Neural cell (in vitro differentiated cells): ENCODE measurements at regions not wholly inside any gene's neighbourhood (a gene's known extent, or its start where the extent isn't known, plus 50 kb on each side); places are given as distances from the start of the nearest gene placed in this dataset.

ENCODE experiments used
- H2AFZ ChIP-seq: fragments of 200-600, 300-800 bp; sonication (generic), shearing (Covaris generic); 2 replicates; pipeline ENCODE4 v1.6.0; 2014; ENCODE audit warnings: low read depth, mild to moderate bottlenecking, antibody characterized with exemption, low read length, moderate library complexity
- H3F3A ChIP-seq: fragments of 200-600 bp; shearing (Covaris generic); 2 replicates; pipeline ENCODE4 v1.6.1; 2016; ENCODE audit warnings: mild to moderate bottlenecking, moderate library complexity, mixed read lengths, antibody characterized with exemption, low read length; ENCODE audit not compliant: insufficient read depth, poor library complexity, severe bottlenecking
- H3K27ac ChIP-seq: fragments of 200-600, 300-800 bp; sonication (generic), shearing (Covaris generic); 2 replicates; pipeline ENCODE4 v1.5.1; 2014; ENCODE audit warnings: mild to moderate bottlenecking, low read length, moderate library complexity
- H3K27me3 ChIP-seq: fragments of 300-800, 200-600 bp; sonication (generic), shearing (Covaris generic); 2 replicates; pipeline ENCODE4 v1.6.0; 2014; ENCODE audit warnings: mild to moderate bottlenecking, low read depth, low read length, moderate library complexity; ENCODE audit not compliant: insufficient read depth
- H3K36me3 ChIP-seq: fragments of 300-800, 200-600 bp; sonication (generic), shearing (Covaris generic); 2 replicates; pipeline ENCODE4 v1.5.1; 2014; ENCODE audit warnings: mild to moderate bottlenecking, antibody characterized with exemption, low read length, moderate library complexity; ENCODE audit not compliant: insufficient read depth
- H3K4me2 ChIP-seq: fragments of 300-800, 200-600 bp; sonication (generic), shearing (Covaris generic); 2 replicates; pipeline ENCODE4 v1.6.0; 2014; ENCODE audit warnings: mild to moderate bottlenecking, low read length
- H3K4me3 ChIP-seq: fragments of 300-800, 200-600 bp; sonication (generic), shearing (Covaris generic); 2 replicates; pipeline ENCODE4 v1.5.1; 2014; ENCODE audit warnings: mild to moderate bottlenecking, low read length, moderate library complexity
- H3K79me2 ChIP-seq: fragments of 200-600 bp; shearing (Covaris generic); replicated peaks from 2 replicates; pipeline ENCODE4 v1.6.0; 2014; ENCODE audit warnings: mild to moderate bottlenecking, low read length, moderate library complexity; ENCODE audit not compliant: insufficient read depth
- H3K9ac ChIP-seq: fragments of 300-800, 200-600 bp; sonication (generic), shearing (Covaris generic); 2 replicates; pipeline ENCODE4 v1.6.1; 2016; ENCODE audit warnings: mild to moderate bottlenecking, low read length, mixed read lengths
- H3K9me2 ChIP-seq: fragments of 200-600 bp; shearing (Covaris generic); 2 replicates; pipeline ENCODE4 v1.6.1; 2016; ENCODE audit warnings: mild to moderate bottlenecking, low read length, mixed read lengths; ENCODE audit not compliant: insufficient read depth
- H3K9me3 ChIP-seq: fragments of 200-600, 300-800 bp; sonication (generic), shearing (Covaris generic); 2 replicates; pipeline ENCODE4 v1.6.1; 2016; ENCODE audit warnings: mild to moderate bottlenecking, mixed run types, low read length, moderate library complexity, mixed read lengths
- H4K20me1 ChIP-seq: fragments of 200-600 bp; shearing (Covaris generic); 2 replicates; pipeline ENCODE4 v1.6.1; 2016; ENCODE audit warnings: mild to moderate bottlenecking, mixed run types; ENCODE audit not compliant: insufficient read depth
- EP300 ChIP-seq: fragments of 450-650 bp; conservative IDR thresholded peaks from 2 replicates; pipeline ENCODE4 v1.6.1; 2014; ENCODE audit warnings: antibody characterized with exemption, mild to moderate bottlenecking, moderate library complexity; ENCODE audit not compliant: poor library complexity, severe bottlenecking
- EZH2 ChIP-seq: fragments of 200-600, 300-800 bp; shearing (Covaris generic), sonication (generic); IDR thresholded peaks from 2 replicates; pipeline ENCODE4 v1.6.1; 2014; ENCODE audit warnings: antibody characterized with exemption, low read length, borderline replicate concordance, mild to moderate bottlenecking; ENCODE audit not compliant: insufficient read depth, poor library complexity, severe bottlenecking
- MXI1 ChIP-seq: fragments of 450-650 bp; conservative IDR thresholded peaks from 2 replicates; pipeline ENCODE4 v1.6.1; 2014; ENCODE audit warnings: antibody characterized with exemption, mild to moderate bottlenecking; ENCODE audit not compliant: poor library complexity, severe bottlenecking
- POLR2AphosphoS5 ChIP-seq: IDR thresholded peaks from 2 replicates; pipeline ENCODE4 v1.6.1; 2012
- RAD21 ChIP-seq: fragments of 450-650 bp; conservative IDR thresholded peaks from 2 replicates; pipeline ENCODE4 v1.6.1; 2014; ENCODE audit warnings: antibody characterized with exemption, mild to moderate bottlenecking, moderate library complexity
- REST ChIP-seq: IDR thresholded peaks from 2 replicates; pipeline ENCODE4 v1.6.1; 2012; ENCODE audit warnings: borderline replicate concordance
- SMC3 ChIP-seq: fragments of 450-650 bp; conservative IDR thresholded peaks from 2 replicates; pipeline ENCODE4 v1.6.1; 2014; ENCODE audit warnings: antibody characterized with exemption, mild to moderate bottlenecking, moderate library complexity; ENCODE audit not compliant: poor library complexity
- TAF1 ChIP-seq: IDR thresholded peaks from 2 replicates; pipeline ENCODE4 v1.6.1; 2012; ENCODE audit warnings: low read depth
- TF ChIP-seq, protein P1 (sequence below): fragments of 450-650 bp; IDR thresholded peaks from 2 replicates; pipeline ENCODE4 v1.5.1; 2014; ENCODE audit warnings: antibody characterized with exemption, mild to moderate bottlenecking, moderate library complexity; ENCODE audit not compliant: poor library complexity, severe bottlenecking

DNA sequence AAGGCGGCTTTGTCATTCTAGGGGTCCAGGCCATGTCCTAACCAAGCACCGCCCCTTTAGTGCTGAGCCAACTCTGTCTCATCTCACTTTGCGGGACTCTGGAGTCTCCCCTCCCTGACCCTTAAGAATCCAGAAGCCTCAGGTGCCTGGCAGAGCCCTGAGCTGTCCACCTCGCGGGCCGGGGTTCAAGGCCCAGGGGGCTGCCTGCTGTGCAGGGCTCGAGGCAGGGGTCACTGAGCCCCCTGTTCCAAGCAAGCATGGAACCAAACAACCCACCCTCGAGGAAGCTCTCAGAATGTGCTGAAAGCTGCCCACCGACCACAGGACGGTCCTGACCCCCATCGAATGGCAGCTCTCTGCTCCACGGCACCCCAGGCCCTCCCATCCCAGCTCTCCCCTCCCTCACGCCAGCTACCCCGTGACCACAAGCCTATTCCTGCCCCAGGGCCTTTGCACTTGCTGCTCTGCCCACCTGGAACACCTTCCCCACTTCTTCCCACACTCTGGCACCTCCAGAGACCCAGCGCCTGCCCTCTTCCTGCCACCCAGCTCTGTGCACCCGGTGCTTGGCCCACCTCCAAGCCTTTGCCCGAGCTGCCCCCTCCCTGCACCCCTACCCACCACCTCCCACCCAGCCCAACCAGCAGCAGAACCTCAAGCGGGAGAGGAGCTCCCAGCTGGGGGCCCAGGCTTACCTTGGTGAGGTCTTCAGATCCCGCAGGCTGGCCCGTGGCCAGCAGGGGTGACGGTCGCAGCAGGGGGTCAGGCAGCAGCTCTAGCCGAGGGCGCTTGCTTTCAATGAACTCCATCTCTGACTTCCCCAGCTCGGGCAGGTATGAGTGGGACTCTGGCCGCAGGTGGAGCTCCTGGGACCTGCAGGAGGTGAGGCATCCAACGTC lies 84.3 kb downstream of the NCOR2 start:
- no peak overlapping the region for H3K4me2 ChIP-seq
- no peaks in the 10 kb centered on the region for H3K9me2 ChIP-seq
- no peak overlapping the region for H3K27ac ChIP-seq
- H3K9ac ChIP-seq: no peak overlapping the region
- H3K27me3 ChIP-seq: no peaks in the 10 kb centered on the region
- no peaks in the 10 kb centered on the region for H4K20me1 ChIP-seq
- H3K36me3 ChIP-seq: no peaks in the 10 kb centered on the region
- H3F3A ChIP-seq: no peaks in the 10 kb centered on the region
- no peaks in the 10 kb centered on the region for H3K79me2 ChIP-seq
- no peak overlapping the region for H2AFZ ChIP-seq
- H3K4me3 ChIP-seq: no peak overlapping the region
- H3K9me3 ChIP-seq: no peaks in the 10 kb centered on the region
- no peak for TF ChIP-seq RAD21
- no peak for TF ChIP-seq TAF1
- no peak for TF ChIP-seq MXI1
- TF ChIP-seq REST: no peak
- no peak for TF ChIP-seq POLR2AphosphoS5
- TF ChIP-seq, protein P1, sequence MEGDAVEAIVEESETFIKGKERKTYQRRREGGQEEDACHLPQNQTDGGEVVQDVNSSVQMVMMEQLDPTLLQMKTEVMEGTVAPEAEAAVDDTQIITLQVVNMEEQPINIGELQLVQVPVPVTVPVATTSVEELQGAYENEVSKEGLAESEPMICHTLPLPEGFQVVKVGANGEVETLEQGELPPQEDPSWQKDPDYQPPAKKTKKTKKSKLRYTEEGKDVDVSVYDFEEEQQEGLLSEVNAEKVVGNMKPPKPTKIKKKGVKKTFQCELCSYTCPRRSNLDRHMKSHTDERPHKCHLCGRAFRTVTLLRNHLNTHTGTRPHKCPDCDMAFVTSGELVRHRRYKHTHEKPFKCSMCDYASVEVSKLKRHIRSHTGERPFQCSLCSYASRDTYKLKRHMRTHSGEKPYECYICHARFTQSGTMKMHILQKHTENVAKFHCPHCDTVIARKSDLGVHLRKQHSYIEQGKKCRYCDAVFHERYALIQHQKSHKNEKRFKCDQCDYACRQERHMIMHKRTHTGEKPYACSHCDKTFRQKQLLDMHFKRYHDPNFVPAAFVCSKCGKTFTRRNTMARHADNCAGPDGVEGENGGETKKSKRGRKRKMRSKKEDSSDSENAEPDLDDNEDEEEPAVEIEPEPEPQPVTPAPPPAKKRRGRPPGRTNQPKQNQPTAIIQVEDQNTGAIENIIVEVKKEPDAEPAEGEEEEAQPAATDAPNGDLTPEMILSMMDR: no peak
- TF ChIP-seq SMC3: no peak
- no peak for TF ChIP-seq EZH2
- no peak for TF ChIP-seq EP300

- TF ChIP-seq TAF1 (no peak), MXI1 (no peak), SMC3 (no peak), POLR2AphosphoS5 (no peak), RAD21 (no peak), EZH2 (no peak), EP300 (no peak), REST (no peak)
- TF ChIP-seq, protein P1: no peak
- no peak overlapping the region for H2AFZ ChIP-seq
- no peak overlapping the region for H3K9ac ChIP-seq
- no peaks in the 10 kb centered on the region for H3K36me3 ChIP-seq
- no peaks in the 10 kb centered on the region for H3F3A ChIP-seq
- no peaks in the 10 kb centered on the region for H3K27me3 ChIP-seq
- H3K9me3 ChIP-seq: no peaks in the 10 kb centered on the region
- no peak overlapping the region for H3K4me2 ChIP-seq
- no peaks in the 10 kb centered on the region for H3K79me2 ChIP-seq
- H3K9me2 ChIP-seq: no peaks in the 10 kb centered on the region
- no peak overlapping the region for H3K4me3 ChIP-seq
- H4K20me1 ChIP-seq: no peaks in the 10 kb centered on the region
- no peak overlapping the region for H3K27ac ChIP-seq
Observed at GRCh38 chr12:124482567-124482893, 84.9 kb downstream of the NCOR2 start.
